ENCODE measurements at regions not wholly inside any gene's neighbourhood (a gene's known extent, or its start where the extent isn't known, plus 50 kb on each side); places are given as distances from the start of the nearest gene placed in this dataset.
"Not testable (repeated sequence)": the region's sequence is repeated elsewhere in the genome, so short reads cannot be mapped to it uniquely, and the experiment has no call there.

- no peaks in the 10 kb centered on the region for H4K20me1 ChIP-seq (ENCODE audit: insufficient read depth, low read depth, low read length)
- H3K4me3 ChIP-seq (ENCODE audit: low read length): no peak overlapping the region
- no peak overlapping the region for H3K27ac ChIP-seq (ENCODE audit: low read length)
- H3K36me3 ChIP-seq (ENCODE audit: insufficient read depth, low read length): no peaks in the 10 kb centered on the region
- DNase-seq: no peak
- no peak overlapping the region for H3K9ac ChIP-seq (ENCODE audit: low read length)
- H3K9me2 ChIP-seq (replicated peaks; ENCODE audit: insufficient read depth, low read length): no peaks in the 10 kb centered on the region; the same call in 1 of the 2 replicates
- no peak overlapping the region for H2AFZ ChIP-seq (ENCODE audit: low read length)
- H3K27me3 ChIP-seq (ENCODE audit: low read length): no peaks in the 10 kb centered on the region
- no peaks in the 10 kb centered on the region for H3K9me3 ChIP-seq (ENCODE audit: low read length)
- no peaks in the 10 kb centered on the region for H3K79me2 ChIP-seq (ENCODE audit: low read length)
- no peaks in the 10 kb centered on the region for H3K4me1 ChIP-seq (ENCODE audit: low read length)
- no peak overlapping the region for H3K4me2 ChIP-seq (ENCODE audit: low read depth, low read length, poor library complexity, severe bottlenecking)
Observed at GRCh38 chr7:106561666-106562411, 99.1 kb downstream of the CCDC71L start.

- H3K9me2 ChIP-seq (replicated peaks; ENCODE audit: insufficient read depth, low read length): no peaks in the 10 kb centered on the region; the same call in 1 of the 2 replicates
- no peaks in the 10 kb centered on the region for H3K4me1 ChIP-seq (ENCODE audit: low read length)
- no peaks in the 10 kb centered on the region for H4K20me1 ChIP-seq (ENCODE audit: insufficient read depth, low read depth, low read length)
- no peaks in the 10 kb centered on the region for H3K36me3 ChIP-seq (ENCODE audit: insufficient read depth, low read length)
- H3K27ac ChIP-seq (ENCODE audit: low read length): no peak overlapping the region
- no peaks in the 10 kb centered on the region for H3K9me3 ChIP-seq (ENCODE audit: low read length)
- H3K79me2 ChIP-seq (ENCODE audit: low read length): no peaks in the 10 kb centered on the region
- H3K4me2 ChIP-seq (ENCODE audit: low read depth, low read length, poor library complexity, severe bottlenecking): no peak overlapping the region
- no peak overlapping the region for H3K9ac ChIP-seq (ENCODE audit: low read length)
- H3K4me3 ChIP-seq (ENCODE audit: low read length): no peak overlapping the region
- H3K27me3 ChIP-seq (ENCODE audit: low read length): no peaks in the 10 kb centered on the region
- no peak for DNase-seq
- no peak overlapping the region for H2AFZ ChIP-seq (ENCODE audit: low read length)
Observed at GRCh38 chr7:106561151-106561550, 99.8 kb downstream of the CCDC71L start.

DNA sequence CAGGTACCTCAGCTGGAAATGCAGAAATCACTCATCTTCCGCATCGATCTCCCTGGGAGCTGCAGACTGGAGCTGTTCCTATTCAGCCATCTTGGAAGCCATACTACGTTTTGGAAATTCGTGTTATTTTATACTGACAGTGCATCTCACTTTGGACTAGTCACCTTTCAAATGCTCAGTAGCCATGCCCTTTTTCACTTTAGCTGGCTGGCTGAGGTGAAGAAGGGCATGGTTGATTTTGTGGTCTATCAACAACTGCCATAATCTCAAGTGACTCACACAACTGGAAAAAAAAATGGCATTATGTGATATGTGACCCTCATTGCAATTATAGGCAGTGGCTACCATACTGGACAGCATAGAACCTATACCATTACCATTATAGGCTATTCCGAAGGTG, 100.5 kb downstream of the CCDC71L start:
- Histone ChIP-seq H3K4me2 (ENCODE audit: low read depth, low read length, poor library complexity, severe bottlenecking) (no peak overlapping the region), H3K79me2 (ENCODE audit: low read length) (no peaks in the 10 kb centered on the region), H3K4me3 (ENCODE audit: low read length) (no peak overlapping the region), H3K9me2 (replicated peaks; ENCODE audit: insufficient read depth, low read length) (no peaks in the 10 kb centered on the region; the same call in 1 of the 2 replicates), H3K9me3 (ENCODE audit: low read length) (no peaks in the 10 kb centered on the region), H3K4me1 (ENCODE audit: low read length) (no peaks in the 10 kb centered on the region), H3K27me3 (ENCODE audit: low read length) (no peaks in the 10 kb centered on the region), H3K9ac (ENCODE audit: low read length) (no peak overlapping the region), H2AFZ (ENCODE audit: low read length) (no peak overlapping the region), H4K20me1 (ENCODE audit: insufficient read depth, low read depth, low read length) (no peaks in the 10 kb centered on the region), H3K36me3 (ENCODE audit: insufficient read depth, low read length) (no peaks in the 10 kb centered on the region), H3K27ac (ENCODE audit: low read length) (no peak overlapping the region)
- DNase-seq: no peak

DNA sequence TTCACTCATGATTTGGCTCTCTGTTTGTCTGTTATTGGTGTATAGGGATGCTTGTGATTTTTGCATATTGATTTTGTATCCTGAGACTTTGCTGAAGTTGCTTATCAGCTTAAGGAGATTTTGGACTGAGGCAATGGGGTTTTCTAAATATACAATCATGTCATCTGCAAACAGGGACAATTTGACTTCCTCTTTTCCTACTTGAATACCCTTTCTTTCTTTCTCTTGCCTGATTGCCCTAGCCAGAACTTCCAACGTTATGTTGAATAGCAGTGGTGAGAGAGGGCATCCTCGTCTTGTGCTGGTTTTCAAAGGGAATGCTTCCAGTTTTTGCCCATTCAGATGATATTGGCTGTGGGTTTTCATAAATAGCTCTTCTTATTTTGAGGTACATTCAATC, 104.7 kb downstream of the CCDC71L start:
- peaks cover 19% of the 10 kb centered on the region for H3K4me1 ChIP-seq (ENCODE audit: low read length)
- not testable (repeated sequence) for H3K79me2 ChIP-seq (ENCODE audit: low read length); H3K27me3 ChIP-seq (ENCODE audit: low read length); H3K4me3 ChIP-seq (ENCODE audit: low read length); H3K4me2 ChIP-seq (ENCODE audit: low read depth, low read length, poor library complexity, severe bottlenecking); H4K20me1 ChIP-seq (ENCODE audit: insufficient read depth, low read depth, low read length); H2AFZ ChIP-seq (ENCODE audit: low read length); DNase-seq; H3K27ac ChIP-seq (ENCODE audit: low read length); H3K9me3 ChIP-seq (ENCODE audit: low read length); H3K9ac ChIP-seq (ENCODE audit: low read length); H3K9me2 ChIP-seq (replicated peaks; ENCODE audit: insufficient read depth, low read length); H3K36me3 ChIP-seq (ENCODE audit: insufficient read depth, low read length)

GRCh38 chr7:106554623-106555022, 106.3 kb downstream of the CCDC71L start:
- H3K79me2 ChIP-seq (ENCODE audit: low read length); H3K36me3 ChIP-seq (ENCODE audit: insufficient read depth, low read length); H3K9me2 ChIP-seq (replicated peaks; ENCODE audit: insufficient read depth, low read length); H3K4me2 ChIP-seq (ENCODE audit: low read depth, low read length, poor library complexity, severe bottlenecking); H3K9me3 ChIP-seq (ENCODE audit: low read length); H3K9ac ChIP-seq (ENCODE audit: low read length); H3K4me3 ChIP-seq (ENCODE audit: low read length); H3K27me3 ChIP-seq (ENCODE audit: low read length); DNase-seq; H2AFZ ChIP-seq (ENCODE audit: low read length); H4K20me1 ChIP-seq (ENCODE audit: insufficient read depth, low read depth, low read length); H3K27ac ChIP-seq (ENCODE audit: low read length): not testable (repeated sequence)
- peaks cover 19% of the 10 kb centered on the region for H3K4me1 ChIP-seq (ENCODE audit: low read length)

DNA sequence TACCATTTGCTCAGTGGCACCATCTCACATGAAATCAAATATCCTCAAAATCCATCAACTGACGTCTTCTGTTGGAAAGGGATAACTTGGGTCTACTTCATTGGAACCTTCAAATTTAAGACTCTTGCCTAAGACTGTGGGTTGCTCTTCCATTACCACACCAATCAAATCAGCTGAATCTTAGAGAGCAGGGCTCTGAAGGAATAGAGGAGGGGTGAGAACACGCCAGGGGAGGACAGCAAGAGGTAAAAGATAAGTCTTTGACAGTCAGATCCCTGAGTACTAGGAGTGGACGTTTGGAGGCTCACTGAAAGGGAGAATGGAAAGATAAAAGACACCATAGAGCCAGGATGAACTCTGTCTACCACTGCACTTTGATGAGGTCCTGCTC, 107.5 kb downstream of the CCDC71L start:
- Histone ChIP-seq H3K4me2 (ENCODE audit: low read depth, low read length, poor library complexity, severe bottlenecking) (peak overlapping the region; percentile 57), H3K9me2 (replicated peaks; ENCODE audit: insufficient read depth, low read length) (no peaks in the 10 kb centered on the region), H4K20me1 (ENCODE audit: insufficient read depth, low read depth, low read length) (no peaks in the 10 kb centered on the region), H3K9me3 (ENCODE audit: low read length) (no peaks in the 10 kb centered on the region), H3K27me3 (ENCODE audit: low read length) (no peaks in the 10 kb centered on the region), H3K9ac (ENCODE audit: low read length) (no peak overlapping the region), H3K27ac (ENCODE audit: low read length) (peak overlapping the region; percentile 49; the same call in 1 of the 2 replicates), H3K36me3 (ENCODE audit: insufficient read depth, low read length) (no peaks in the 10 kb centered on the region), H3K79me2 (ENCODE audit: low read length) (no peaks in the 10 kb centered on the region), H3K4me1 (ENCODE audit: low read length) (peaks cover 19% of the 10 kb centered on the region), H3K4me3 (ENCODE audit: low read length) (no peak overlapping the region), H2AFZ (ENCODE audit: low read length) (no peak overlapping the region)
- no peak for DNase-seq

DNA sequence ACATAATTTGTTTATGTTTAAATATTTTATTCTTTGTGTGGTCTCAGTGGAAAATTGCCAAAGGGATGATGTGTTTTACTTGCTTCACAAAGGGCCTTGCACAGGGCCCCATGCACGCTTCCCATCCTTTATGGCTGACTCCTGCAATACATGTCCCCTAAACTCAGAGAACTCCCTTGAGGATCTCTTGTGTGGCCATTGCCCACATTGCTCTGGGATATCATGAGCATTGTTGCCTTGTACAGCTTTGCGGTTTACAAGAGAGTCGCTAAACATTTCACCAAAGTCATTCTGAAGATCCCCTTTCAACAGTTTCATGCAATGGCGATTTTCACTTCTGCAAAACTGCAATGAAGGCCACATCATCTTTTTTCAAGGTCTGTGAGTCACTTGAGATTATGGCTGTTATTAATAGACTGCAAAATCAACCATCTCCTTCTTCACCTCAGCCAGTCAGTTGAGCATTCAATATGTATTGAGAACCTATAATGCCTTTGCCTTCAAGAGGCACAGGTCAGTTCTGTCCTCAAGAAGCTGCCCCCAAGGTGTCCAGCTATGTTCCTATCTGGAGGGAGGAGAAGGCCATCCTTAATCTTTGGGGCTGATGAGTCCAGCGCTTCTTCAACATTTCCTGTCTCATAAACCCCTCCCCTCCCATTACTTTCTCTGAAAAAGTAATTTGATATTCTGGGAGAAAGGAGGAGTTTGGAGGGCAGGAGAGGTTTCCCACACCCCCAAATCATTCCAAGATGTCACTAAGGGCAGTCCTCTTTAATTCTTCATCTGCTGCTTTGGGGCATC, 108.1 kb downstream of the CCDC71L start:
- H3K9ac ChIP-seq (ENCODE audit: low read length): no peak overlapping the region
- peak overlapping the region; percentile 58; the same call in 1 of the 2 replicates for H2AFZ ChIP-seq (ENCODE audit: low read length)
- H3K4me1 ChIP-seq (ENCODE audit: low read length): peaks cover 19% of the 10 kb centered on the region
- peak overlapping the region; percentile 49 for H3K27ac ChIP-seq (ENCODE audit: low read length)
- DNase-seq: peak; percentile 87
- no peaks in the 10 kb centered on the region for H3K9me2 ChIP-seq (replicated peaks; ENCODE audit: insufficient read depth, low read length)
- peak overlapping the region; percentile 57 for H3K4me2 ChIP-seq (ENCODE audit: low read depth, low read length, poor library complexity, severe bottlenecking)
- no peaks in the 10 kb centered on the region for H4K20me1 ChIP-seq (ENCODE audit: insufficient read depth, low read depth, low read length)
- H3K4me3 ChIP-seq (ENCODE audit: low read length): no peak overlapping the region
- H3K79me2 ChIP-seq (ENCODE audit: low read length): no peaks in the 10 kb centered on the region
- H3K36me3 ChIP-seq (ENCODE audit: insufficient read depth, low read length): no peaks in the 10 kb centered on the region
- H3K27me3 ChIP-seq (ENCODE audit: low read length): no peaks in the 10 kb centered on the region
- no peaks in the 10 kb centered on the region for H3K9me3 ChIP-seq (ENCODE audit: low read length)

- Histone ChIP-seq H3K9me2 (replicated peaks; ENCODE audit: insufficient read depth, low read length) (no peaks in the 10 kb centered on the region), H3K4me2 (ENCODE audit: low read depth, low read length, poor library complexity, severe bottlenecking) (peak overlapping the region; percentile 57), H3K9me3 (ENCODE audit: low read length) (no peaks in the 10 kb centered on the region), H3K79me2 (ENCODE audit: low read length) (no peaks in the 10 kb centered on the region), H3K4me3 (ENCODE audit: low read length) (no peak overlapping the region), H3K27me3 (ENCODE audit: low read length) (no peaks in the 10 kb centered on the region), H2AFZ (ENCODE audit: low read length) (no peak overlapping the region), H3K36me3 (ENCODE audit: insufficient read depth, low read length) (no peaks in the 10 kb centered on the region), H3K27ac (ENCODE audit: low read length) (peak overlapping the region; percentile 49; the same call in 1 of the 2 replicates), H4K20me1 (ENCODE audit: insufficient read depth, low read depth, low read length) (no peaks in the 10 kb centered on the region), H3K9ac (ENCODE audit: low read length) (no peak overlapping the region), H3K4me1 (ENCODE audit: low read length) (peaks cover 19% of the 10 kb centered on the region)
- DNase-seq: no peak
Observed at GRCh38 chr7:106551936-106552335, 109.0 kb downstream of the CCDC71L start.

Data from Karpas-422 (cell line).